ENCODE measurements at regions not wholly inside any gene's neighbourhood (a gene's known extent, or its start where the extent isn't known, plus 50 kb on each side); places are given as distances from the start of the nearest gene placed in this dataset.

GRCh38 chr5:128591598-128592455 lies 53.8 kb upstream of the FBN2 start:
- DNase-seq (ENCODE audit: insufficient read length, low spot score), result no peak

GRCh38 chr5:128596071-128596470 lies 58.0 kb upstream of the FBN2 start:
- no peak for DNase-seq (ENCODE audit: insufficient read length, low spot score)
- FAIRE-seq, result no peak

More at GRCh38 chr5:128591598-128592455, 53.8 kb upstream of the FBN2 start:
- no peak for FAIRE-seq

- FAIRE-seq (no peak), DNase-seq (ENCODE audit: insufficient read length, low spot score) (no peak)
Measured at GRCh38 chr5:128597156-128597555, 59.1 kb upstream of the FBN2 start.

GRCh38 chr5:128613128-128613527 lies 75.1 kb upstream of the FBN2 start:
- FAIRE-seq, result no peak
- DNase-seq (ENCODE audit: insufficient read length, low spot score), result no peak

- no peak for DNase-seq (ENCODE audit: insufficient read length, low spot score)
- no peak for FAIRE-seq
Measured at GRCh38 chr5:128613766-128614165, 75.7 kb upstream of the FBN2 start.

- FAIRE-seq (no peak), DNase-seq (ENCODE audit: insufficient read length, low spot score) (no peak)
Measured at GRCh38 chr5:128615578-128615977, 77.5 kb upstream of the FBN2 start.

GRCh38 chr5:128626536-128627090 lies 88.6 kb upstream of the FBN2 start:
- no peak for FAIRE-seq
- no peak for DNase-seq (ENCODE audit: insufficient read length, low spot score)

GRCh38 chr5:128627939-128628338 lies 89.9 kb upstream of the FBN2 start:
- DNase-seq (ENCODE audit: insufficient read length, low spot score) (no peak), FAIRE-seq (no peak)

GRCh38 chr5:128629157-128629556 lies 91.1 kb upstream of the FBN2 start:
- no peak for DNase-seq (ENCODE audit: insufficient read length, low spot score)
- FAIRE-seq, result no peak

- DNase-seq (ENCODE audit: insufficient read length, low spot score) (no peak), FAIRE-seq (no peak)
Measured at GRCh38 chr5:128630121-128630520, 92.1 kb upstream of the FBN2 start.

GRCh38 chr5:128631771-128632170 lies 93.7 kb upstream of the FBN2 start:
- no peak for FAIRE-seq
- DNase-seq (ENCODE audit: insufficient read length, low spot score), result no peak

GRCh38 chr5:128632264-128632663 lies 94.2 kb upstream of the FBN2 start:
- FAIRE-seq (no peak), DNase-seq (ENCODE audit: insufficient read length, low spot score) (no peak)

- DNase-seq (ENCODE audit: insufficient read length, low spot score) (no peak), FAIRE-seq (no peak)
Measured at GRCh38 chr5:128633901-128634300, 95.9 kb upstream of the FBN2 start.

- FAIRE-seq (no peak), DNase-seq (ENCODE audit: insufficient read length, low spot score) (no peak)
Measured at GRCh38 chr5:128635379-128635778, 97.3 kb upstream of the FBN2 start.

- no peak for FAIRE-seq
- no peak for DNase-seq (ENCODE audit: insufficient read length, low spot score)
Measured at GRCh38 chr5:128636361-128636760, 98.3 kb upstream of the FBN2 start.

GRCh38 chr5:128637031-128637430 lies 99.0 kb upstream of the FBN2 start:
- FAIRE-seq, result no peak
- DNase-seq (ENCODE audit: insufficient read length, low spot score), result no peak

- DNase-seq (ENCODE audit: insufficient read length, low spot score) (no peak), FAIRE-seq (no peak)
Measured at GRCh38 chr5:128641861-128642260, 103.8 kb upstream of the FBN2 start.

- FAIRE-seq, result no peak
- no peak for DNase-seq (ENCODE audit: insufficient read length, low spot score)
Measured at GRCh38 chr5:128644863-128645262, 106.8 kb upstream of the FBN2 start.

- FAIRE-seq (no peak), DNase-seq (ENCODE audit: insufficient read length, low spot score) (no peak)
Measured at GRCh38 chr5:128645581-128645980, 107.5 kb upstream of the FBN2 start.

- FAIRE-seq (no peak), DNase-seq (ENCODE audit: insufficient read length, low spot score) (no peak)
Measured at GRCh38 chr5:128646176-128646575, 108.1 kb upstream of the FBN2 start.

- no peak for DNase-seq (ENCODE audit: insufficient read length, low spot score)
- no peak for FAIRE-seq
Measured at GRCh38 chr5:128649192-128649591, 111.1 kb upstream of the FBN2 start.

- DNase-seq (ENCODE audit: insufficient read length, low spot score), result no peak
- FAIRE-seq, result no peak
Measured at GRCh38 chr5:128662997-128663396, 125.0 kb upstream of the FBN2 start.

All from GM19239 (cell line).